Liver (tissue), 7 donors: ENCODE measurements at regions not wholly inside any gene's neighbourhood (a gene's known extent, or its start where the extent isn't known, plus 50 kb on each side); places are given as distances from the start of the nearest gene placed in this dataset.

Experiments used
- DNase-seq: peaks from one replicate; pipeline ENCODE4 v3.0.0-alpha.2; 2017; ENCODE audit warnings: low spot score
- H3K27ac ChIP-seq, 2 donors: one replicate each; pipeline ENCODE4 v1.7.0; 2013; ENCODE audit warnings: inconsistent platforms in 2 of 2, low read length in 2 of 2, control low read depth in 1 of 2, low read depth in 1 of 2, mild to moderate bottlenecking in 1 of 2
- H3K27me3 ChIP-seq, 4 donors: one replicate each; pipeline versions ENCODE4 v1.6.1 to v1.7.0; 2013; ENCODE audit warnings: low read length in 3 of 4, inconsistent platforms in 1 of 4, mild to moderate bottlenecking in 1 of 4, moderate library complexity in 1 of 4; ENCODE audit not compliant: control insufficient read depth in 4 of 4, insufficient read depth in 4 of 4
- H3K36me3 ChIP-seq, 4 donors: one replicate each; pipeline versions ENCODE4 v1.6.1 to v1.7.0; 2013; ENCODE audit warnings: low read length in 3 of 4, mild to moderate bottlenecking in 3 of 4, low read depth in 1 of 4, moderate library complexity in 1 of 4; ENCODE audit not compliant: control insufficient read depth in 4 of 4, insufficient read depth in 3 of 4
- H3K4me1 ChIP-seq, 4 donors: one replicate each; pipeline versions ENCODE4 v1.6.1 to v1.7.0; 2013; ENCODE audit warnings: low read length in 3 of 4, mild to moderate bottlenecking in 3 of 4, moderate library complexity in 1 of 4; ENCODE audit not compliant: control insufficient read depth in 4 of 4, insufficient read depth in 4 of 4
- H3K4me3 ChIP-seq, 3 donors: one replicate each; pipeline versions ENCODE4 v1.6.1 to v1.7.0; 2013; ENCODE audit warnings: low read length in 3 of 3, control low read depth in 1 of 3, low read depth in 1 of 3, mild to moderate bottlenecking in 1 of 3
- H3K9ac ChIP-seq, 2 donors: one replicate each; pipeline ENCODE4 v1.7.0; 2013; ENCODE audit warnings: low read length in 2 of 2, mild to moderate bottlenecking in 2 of 2, moderate library complexity in 2 of 2, control low read depth in 1 of 2, low read depth in 1 of 2
- H3K9me3 ChIP-seq, 4 donors: one replicate each; pipeline versions ENCODE4 v1.6.1 to v1.7.0; 2013; ENCODE audit warnings: low read length in 3 of 4; ENCODE audit not compliant: control insufficient read depth in 4 of 4
- EGR1 ChIP-seq, 2 donors: IDR thresholded peaks; 2 replicates each; pipeline ENCODE4 v1.6.1; 2016 to 2018; ENCODE audit warnings: antibody characterized with exemption in 2 of 2, low read depth in 2 of 2
- FOXA1 ChIP-seq: IDR thresholded peaks from 2 replicates; pipeline ENCODE4 v1.6.1; 2016; ENCODE audit warnings: antibody characterized with exemption
- FOXA2 ChIP-seq: IDR thresholded peaks from 2 replicates; pipeline ENCODE4 v1.6.1; 2016; ENCODE audit warnings: antibody characterized with exemption
- HNF4A ChIP-seq, 2 donors: conservative IDR thresholded peaks; 2 replicates each; pipeline ENCODE4 v1.6.1; 2016; ENCODE audit warnings: antibody characterized with exemption in 2 of 2, mild to moderate bottlenecking in 2 of 2
- HNF4G ChIP-seq: IDR thresholded peaks from 2 replicates; pipeline ENCODE4 v1.6.1; 2016; ENCODE audit warnings: antibody characterized with exemption
- JUND ChIP-seq, 2 donors: IDR thresholded peaks; 2 replicates each; pipeline ENCODE4 v1.6.1; 2016; ENCODE audit warnings: antibody characterized with exemption in 2 of 2
- NR2F2 ChIP-seq: IDR thresholded peaks from 2 replicates; pipeline ENCODE4 v1.6.1; 2016; ENCODE audit warnings: antibody characterized with exemption
- RAD21 ChIP-seq, 2 donors: IDR thresholded peaks; 2 replicates each; pipeline ENCODE4 v1.6.1; 2016; ENCODE audit warnings: antibody characterized with exemption in 2 of 2, mild to moderate bottlenecking in 2 of 2
- TAF1 ChIP-seq: conservative IDR thresholded peaks from 2 replicates; pipeline ENCODE4 v1.6.1; 2016; ENCODE audit warnings: antibody characterized with exemption, mild to moderate bottlenecking
- YY1 ChIP-seq: IDR thresholded peaks from 2 replicates; pipeline ENCODE4 v1.6.1; 2016; ENCODE audit warnings: antibody characterized with exemption, mild to moderate bottlenecking
- ZBTB33 ChIP-seq: IDR thresholded peaks from 2 replicates; pipeline ENCODE4 v1.6.1; 2016; ENCODE audit warnings: antibody characterized with exemption
- WGBS: extraction: QIAGEN DNeasy Blood & Tissue Kit; methylation state at CpG from one replicate; pipeline ENCODE4 v1.1.7; 2013; 5-methylcytosine and 5-hydroxymethylcytosine counted together
- TF ChIP-seq, protein P1 (sequence below): IDR thresholded peaks from 2 replicates; pipeline ENCODE4 v1.6.1; 2016; ENCODE audit warnings: antibody characterized with exemption
- TF ChIP-seq, protein P2 (sequence below): IDR thresholded peaks from 2 replicates; pipeline ENCODE4 v1.6.1; 2016; ENCODE audit warnings: antibody characterized with exemption, mild to moderate bottlenecking
- donor health status: healthy.
- donor health status: healthy.
- donor health status: healthy.
- donor health status: healthy.

DNA sequence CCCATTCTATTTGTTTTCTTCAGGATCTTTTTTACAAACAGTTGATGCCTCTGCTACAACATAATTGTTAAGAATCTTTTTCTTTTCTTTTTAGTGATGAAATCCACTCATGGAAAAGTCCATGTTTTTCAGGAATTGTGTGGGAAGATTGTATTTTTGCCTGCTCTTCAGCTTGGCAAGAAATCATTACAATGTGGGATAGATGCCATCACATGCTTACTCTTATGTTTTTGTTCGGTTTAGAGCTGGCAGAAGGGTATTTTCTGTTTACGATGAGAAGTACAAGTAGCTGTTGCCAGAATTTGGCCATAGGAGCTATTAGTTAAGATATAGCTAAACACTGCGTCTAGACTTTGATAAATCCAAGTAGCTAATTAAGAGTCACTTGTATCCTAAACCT, 2585.3 kb downstream of the ARAP2 start:
- peaks cover 0 to 2% (median 0%) of the 10 kb centered on the region in 4 donors for H3K9me3 ChIP-seq
- no peak overlapping the region for H3K9ac ChIP-seq
- 68% methylated on average over 3 of the region's 3 CpGs for WGBS
- H3K27me3 ChIP-seq = no peaks in the 10 kb centered on the region
- no peaks in the 10 kb centered on the region for H3K36me3 ChIP-seq
- no peak overlapping the region for H3K27ac ChIP-seq
- H3K4me3 ChIP-seq = no peak overlapping the region
- TF ChIP-seq FOXA2 (no peak), FOXA1 (no peak)
- TF ChIP-seq, protein P1, sequence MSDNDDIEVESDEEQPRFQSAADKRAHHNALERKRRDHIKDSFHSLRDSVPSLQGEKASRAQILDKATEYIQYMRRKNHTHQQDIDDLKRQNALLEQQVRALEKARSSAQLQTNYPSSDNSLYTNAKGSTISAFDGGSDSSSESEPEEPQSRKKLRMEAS = no peak
- DNase-seq = no peak
- no peaks in the 10 kb centered on the region for H3K4me1 ChIP-seq

DNA sequence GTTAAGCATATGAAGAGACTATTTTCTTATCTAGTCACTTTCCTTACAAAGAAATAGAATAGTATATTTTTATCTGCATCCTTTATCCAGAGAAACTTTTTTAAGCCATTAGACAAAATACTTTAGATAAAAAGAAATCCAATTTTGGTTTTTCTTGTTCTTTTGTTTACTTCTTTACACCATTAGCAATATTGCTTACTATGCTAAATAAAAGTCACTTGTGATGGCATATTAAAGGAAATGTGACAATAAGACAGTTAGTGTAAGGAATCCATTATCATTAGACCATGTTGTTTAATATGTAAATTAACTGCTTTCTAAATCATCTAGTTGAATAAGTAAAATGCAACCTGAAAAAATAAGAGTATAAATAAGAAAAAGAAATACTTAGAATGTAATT, 2582.7 kb downstream of the ARAP2 start:
- H3K4me3 ChIP-seq = no peak overlapping the region
- no peaks in the 10 kb centered on the region for H3K27me3 ChIP-seq
- no peak for DNase-seq
- no peak overlapping the region for H3K27ac ChIP-seq
- H3K4me1 ChIP-seq = no peaks in the 10 kb centered on the region
- no peaks in the 10 kb centered on the region for H3K36me3 ChIP-seq
- H3K9ac ChIP-seq = no peak overlapping the region
- TF ChIP-seq FOXA2 = no peak
- TF ChIP-seq HNF4G = no peak
- TF ChIP-seq JUND (IDR thresholded peaks at IDR 0.05) = no peak
- TF ChIP-seq YY1 = no peak
- TF ChIP-seq HNF4A (conservative IDR thresholded peaks at IDR 0.05) = no peak
- TF ChIP-seq RAD21 (IDR thresholded peaks at IDR 0.05) = no peak
- TF ChIP-seq ZBTB33 = no peak
- TF ChIP-seq, protein P1 = no peak
- H3K9me3 ChIP-seq = peaks cover 0 to 2% (median 0%) of the 10 kb centered on the region in 4 donors

- TF ChIP-seq EGR1 (IDR thresholded peaks at IDR 0.05; ENCODE audit: low read depth in 2 of 2) (no peak), YY1 (no peak), NR2F2 (no peak), JUND (IDR thresholded peaks at IDR 0.05) (no peak), TAF1 (no peak), ZBTB33 (no peak), HNF4G (no peak), HNF4A (conservative IDR thresholded peaks at IDR 0.05) (no peak), FOXA1 (no peak)
- TF ChIP-seq, protein P2, sequence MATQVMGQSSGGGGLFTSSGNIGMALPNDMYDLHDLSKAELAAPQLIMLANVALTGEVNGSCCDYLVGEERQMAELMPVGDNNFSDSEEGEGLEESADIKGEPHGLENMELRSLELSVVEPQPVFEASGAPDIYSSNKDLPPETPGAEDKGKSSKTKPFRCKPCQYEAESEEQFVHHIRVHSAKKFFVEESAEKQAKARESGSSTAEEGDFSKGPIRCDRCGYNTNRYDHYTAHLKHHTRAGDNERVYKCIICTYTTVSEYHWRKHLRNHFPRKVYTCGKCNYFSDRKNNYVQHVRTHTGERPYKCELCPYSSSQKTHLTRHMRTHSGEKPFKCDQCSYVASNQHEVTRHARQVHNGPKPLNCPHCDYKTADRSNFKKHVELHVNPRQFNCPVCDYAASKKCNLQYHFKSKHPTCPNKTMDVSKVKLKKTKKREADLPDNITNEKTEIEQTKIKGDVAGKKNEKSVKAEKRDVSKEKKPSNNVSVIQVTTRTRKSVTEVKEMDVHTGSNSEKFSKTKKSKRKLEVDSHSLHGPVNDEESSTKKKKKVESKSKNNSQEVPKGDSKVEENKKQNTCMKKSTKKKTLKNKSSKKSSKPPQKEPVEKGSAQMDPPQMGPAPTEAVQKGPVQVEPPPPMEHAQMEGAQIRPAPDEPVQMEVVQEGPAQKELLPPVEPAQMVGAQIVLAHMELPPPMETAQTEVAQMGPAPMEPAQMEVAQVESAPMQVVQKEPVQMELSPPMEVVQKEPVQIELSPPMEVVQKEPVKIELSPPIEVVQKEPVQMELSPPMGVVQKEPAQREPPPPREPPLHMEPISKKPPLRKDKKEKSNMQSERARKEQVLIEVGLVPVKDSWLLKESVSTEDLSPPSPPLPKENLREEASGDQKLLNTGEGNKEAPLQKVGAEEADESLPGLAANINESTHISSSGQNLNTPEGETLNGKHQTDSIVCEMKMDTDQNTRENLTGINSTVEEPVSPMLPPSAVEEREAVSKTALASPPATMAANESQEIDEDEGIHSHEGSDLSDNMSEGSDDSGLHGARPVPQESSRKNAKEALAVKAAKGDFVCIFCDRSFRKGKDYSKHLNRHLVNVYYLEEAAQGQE = no peak
- H3K4me3 ChIP-seq = no peak overlapping the region
- no peak for DNase-seq
- no peaks in the 10 kb centered on the region for H3K4me1 ChIP-seq
- H3K9me3 ChIP-seq = peaks cover 0 to 6% (median 2%) of the 10 kb centered on the region in 4 donors
- WGBS = 85% methylated on average over 1 of the region's 1 CpG
- no peaks in the 10 kb centered on the region for H3K27me3 ChIP-seq
- no peak overlapping the region for H3K27ac ChIP-seq
- H3K36me3 ChIP-seq = no peaks in the 10 kb centered on the region
- no peak overlapping the region for H3K9ac ChIP-seq
Observed at GRCh38 chr4:33685939-33686338, 2558.4 kb downstream of the ARAP2 start.
